ENCODE measurements at regions not wholly inside any gene's neighbourhood (a gene's known extent, or its start where the extent isn't known, plus 50 kb on each side); places are given as distances from the start of the nearest gene placed in this dataset.

GRCh38 chr14:39617537-39617936, 185.3 kb upstream of the FBXO33 start:
- WGBS, 4 donors, result 88 to 92% (median 90%) methylated on average over 1 of the region's 1 CpG
- Histone ChIP-seq H3K36me3 (no peaks in the 10 kb centered on the region), H3K4me3 (no peak overlapping the region), H3K27ac (no peak overlapping the region), H3K4me1 (no peaks in the 10 kb centered on the region), H3K27me3 (no peaks in the 10 kb centered on the region), H3K9me3 (peaks cover 0 to 5% (median under 1%) of the 10 kb centered on the region in 12 donors)
- ATAC-seq (no peak), DNase-seq (no peak)
- intact Hi-C loops (cut with DNase I), result no loop called here
- TF ChIP-seq POLR2A (IDR thresholded peaks at IDR 0.05) (no peak), CTCF (IDR thresholded peaks at IDR 0.05) (no peak)

- TF ChIP-seq POLR2A (IDR thresholded peaks at IDR 0.05), result no peak
- TF ChIP-seq CTCF (IDR thresholded peaks at IDR 0.05), result no peak
- no peaks in the 10 kb centered on the region for H3K9me3 ChIP-seq
- H3K4me1 ChIP-seq, result no peaks in the 10 kb centered on the region
- H3K27me3 ChIP-seq, result no peaks in the 10 kb centered on the region
- intact Hi-C loops (cut with DNase I), result no loop called here
- H3K4me3 ChIP-seq, result no peak overlapping the region
- no peak overlapping the region for H3K27ac ChIP-seq
- ATAC-seq (no peak), DNase-seq (no peak)
- no peaks in the 10 kb centered on the region for H3K36me3 ChIP-seq
- WGBS, 4 donors, result 71 to 94% (median 84%) methylated on average over 2 of the region's 2 CpGs
These were observed 183.1 kb upstream of the FBXO33 start for GRCh38 chr14:39615352-39615751.

GRCh38 chr14:39614297-39614923, 182.2 kb upstream of the FBXO33 start:
- 58 to 84% (median 67%) methylated on average over 3 of the region's 3 CpGs for WGBS, 4 donors
- H3K36me3 ChIP-seq, result no peaks in the 10 kb centered on the region

GRCh38 chr14:39609119-39609518, 176.9 kb upstream of the FBXO33 start:
- no peaks in the 10 kb centered on the region for H3K36me3 ChIP-seq
- TF ChIP-seq CTCF (IDR thresholded peaks at IDR 0.05) (no peak), POLR2A (IDR thresholded peaks at IDR 0.05) (no peak)
- H3K27me3 ChIP-seq, result no peaks in the 10 kb centered on the region
- H3K4me3 ChIP-seq, result no peak overlapping the region
- DNase-seq (no peak), ATAC-seq (no peak)
- intact Hi-C loops (cut with DNase I), result no loop called here
- H3K4me1 ChIP-seq, result no peaks in the 10 kb centered on the region
- H3K27ac ChIP-seq, result no peak overlapping the region
- no peaks in the 10 kb centered on the region for H3K9me3 ChIP-seq

More at GRCh38 chr14:39614297-39614923, 182.2 kb upstream of the FBXO33 start:
- no peak overlapping the region for H3K4me3 ChIP-seq
- TF ChIP-seq CTCF (IDR thresholded peaks at IDR 0.05) (no peak), POLR2A (IDR thresholded peaks at IDR 0.05) (no peak)
- no peaks in the 10 kb centered on the region for H3K9me3 ChIP-seq
- ATAC-seq (no peak), DNase-seq (no peak)
- intact Hi-C loops (cut with DNase I), result no loop called here
- H3K27ac ChIP-seq, result no peak overlapping the region
- no peaks in the 10 kb centered on the region for H3K4me1 ChIP-seq
- H3K27me3 ChIP-seq, result no peaks in the 10 kb centered on the region
